ENCODE measurements at regions not wholly inside any gene's neighbourhood (a gene's known extent, or its start where the extent isn't known, plus 50 kb on each side); places are given as distances from the start of the nearest gene placed in this dataset.

DNA sequence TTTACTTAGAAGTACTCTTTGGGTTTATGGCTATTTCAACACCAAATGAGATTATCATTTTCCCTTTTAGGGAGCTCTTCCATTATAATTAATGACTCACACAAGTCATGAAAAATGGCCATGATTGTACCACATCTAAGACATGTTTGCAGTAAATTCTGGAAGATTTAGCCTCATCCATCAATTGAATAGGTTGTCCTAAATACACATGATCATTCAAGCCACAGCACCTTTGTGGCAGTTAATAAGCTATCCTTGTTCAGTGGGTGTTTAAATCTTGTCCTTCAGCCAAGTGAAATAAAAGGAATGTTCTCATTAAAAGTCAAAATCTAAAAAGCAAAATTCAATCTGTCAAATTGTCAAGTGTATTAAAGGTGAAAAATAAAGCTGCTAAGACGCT lies 237.5 kb downstream of the ZPLD1 start:
- Histone ChIP-seq H3K4me3 (no peak overlapping the region), H3K9me3 (replicated peaks in 1 of 3) (no peaks in the 10 kb centered on the region), H3K27me3 (no peaks in the 10 kb centered on the region), H3K36me3 (replicated peaks in 1 of 2) (no peaks in the 10 kb centered on the region), H3K27ac (no peak overlapping the region), H3K4me1 (replicated peaks in 1 of 2) (no peaks in the 10 kb centered on the region)
- TF ChIP-seq, protein P1, sequence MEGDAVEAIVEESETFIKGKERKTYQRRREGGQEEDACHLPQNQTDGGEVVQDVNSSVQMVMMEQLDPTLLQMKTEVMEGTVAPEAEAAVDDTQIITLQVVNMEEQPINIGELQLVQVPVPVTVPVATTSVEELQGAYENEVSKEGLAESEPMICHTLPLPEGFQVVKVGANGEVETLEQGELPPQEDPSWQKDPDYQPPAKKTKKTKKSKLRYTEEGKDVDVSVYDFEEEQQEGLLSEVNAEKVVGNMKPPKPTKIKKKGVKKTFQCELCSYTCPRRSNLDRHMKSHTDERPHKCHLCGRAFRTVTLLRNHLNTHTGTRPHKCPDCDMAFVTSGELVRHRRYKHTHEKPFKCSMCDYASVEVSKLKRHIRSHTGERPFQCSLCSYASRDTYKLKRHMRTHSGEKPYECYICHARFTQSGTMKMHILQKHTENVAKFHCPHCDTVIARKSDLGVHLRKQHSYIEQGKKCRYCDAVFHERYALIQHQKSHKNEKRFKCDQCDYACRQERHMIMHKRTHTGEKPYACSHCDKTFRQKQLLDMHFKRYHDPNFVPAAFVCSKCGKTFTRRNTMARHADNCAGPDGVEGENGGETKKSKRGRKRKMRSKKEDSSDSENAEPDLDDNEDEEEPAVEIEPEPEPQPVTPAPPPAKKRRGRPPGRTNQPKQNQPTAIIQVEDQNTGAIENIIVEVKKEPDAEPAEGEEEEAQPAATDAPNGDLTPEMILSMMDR (IDR thresholded peaks at IDR 0.05) = no peak
- TF ChIP-seq POLR2A (IDR thresholded peaks at IDR 0.05) = no peak
- intact Hi-C loops (cut with DNase I) = no loop called here
- 64 to 74% (median 73%) methylated on average over 1 of the region's 1 CpG for WGBS, 4 donors
- no peak for DNase-seq

DNA sequence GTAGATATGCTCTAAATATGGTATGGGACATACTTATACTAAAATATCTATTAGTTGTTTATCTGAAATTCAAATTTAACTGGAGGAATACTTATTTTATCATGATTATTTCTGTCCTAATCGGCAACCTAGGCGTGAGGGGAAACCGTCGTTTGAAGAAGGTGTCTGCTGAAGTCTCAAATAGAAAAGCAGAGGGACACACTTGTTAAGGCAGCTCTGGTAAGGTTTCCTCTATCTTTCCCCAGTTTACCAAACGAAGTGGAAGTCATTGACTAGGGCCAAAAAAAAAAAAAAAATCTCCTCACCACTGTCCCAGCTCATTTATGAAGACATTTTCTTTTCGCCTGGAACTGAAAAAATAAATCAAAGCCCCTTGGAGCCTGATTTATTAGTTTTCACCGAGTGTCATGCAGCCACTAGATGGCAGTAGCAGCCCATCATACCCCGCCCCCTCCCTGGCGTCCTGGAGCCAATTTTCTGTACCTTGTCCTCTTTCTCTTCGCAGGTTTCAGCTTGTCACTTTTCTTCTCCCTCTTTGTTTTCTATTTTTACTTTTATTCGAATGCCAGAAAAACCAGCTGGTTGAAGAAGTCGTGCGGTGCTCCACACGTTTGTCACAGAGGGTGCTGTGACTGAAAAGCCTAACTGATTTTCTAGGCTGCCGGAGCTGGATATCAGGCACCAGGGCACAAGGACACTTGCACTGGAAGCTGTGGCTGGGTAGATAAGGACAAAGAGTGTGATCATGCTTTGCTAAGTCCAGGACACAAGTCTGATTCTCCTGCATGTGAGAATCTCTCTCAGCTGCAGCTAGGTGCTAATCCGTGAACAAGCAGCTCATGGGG lies 238.7 kb downstream of the ZPLD1 start:
- Histone ChIP-seq H3K27me3 (no peaks in the 10 kb centered on the region), H3K27ac (no peak overlapping the region), H3K9me3 (replicated peaks in 1 of 3) (no peaks in the 10 kb centered on the region), H3K4me3 (peak overlapping the region in 1 of 4 donors; percentile 32), H3K4me1 (replicated peaks in 1 of 2) (no peaks in the 10 kb centered on the region), H3K36me3 (replicated peaks in 1 of 2) (no peaks in the 10 kb centered on the region)
- no peak for TF ChIP-seq POLR2A (IDR thresholded peaks at IDR 0.05)
- TF ChIP-seq, protein P1 (IDR thresholded peaks at IDR 0.05) = peak; percentile 61 to 84 (median 76)
- intact Hi-C loops (cut with DNase I) = no loop called here
- peak; percentile 40 to 86 (median 69) for DNase-seq
- WGBS, 4 donors = 11 to 13% (median 12%) methylated on average over 16 of the region's 16 CpGs

DNA sequence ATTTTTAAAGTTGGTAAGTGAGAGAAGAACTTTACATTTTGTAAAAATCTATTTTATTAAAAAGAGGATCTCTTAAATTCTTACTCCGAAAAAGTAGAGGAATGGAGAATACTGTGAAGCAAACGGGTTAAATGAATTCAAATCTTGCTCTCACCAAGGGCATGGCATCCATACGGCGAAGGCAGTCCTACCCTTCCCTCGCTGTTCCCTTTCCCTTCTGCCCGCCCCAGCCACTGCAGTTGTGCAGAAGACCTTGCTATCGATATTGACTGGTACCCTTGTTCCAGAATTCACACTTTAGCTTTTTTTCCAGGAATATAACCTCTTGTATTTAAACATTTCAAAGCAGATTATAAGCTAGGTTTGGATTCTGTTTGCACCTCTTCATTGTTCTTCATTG lies 239.5 kb downstream of the ZPLD1 start:
- Histone ChIP-seq H3K27ac (no peak overlapping the region), H3K36me3 (replicated peaks in 1 of 2) (no peaks in the 10 kb centered on the region), H3K4me3 (no peak overlapping the region), H3K9me3 (replicated peaks in 1 of 3) (no peaks in the 10 kb centered on the region), H3K27me3 (no peaks in the 10 kb centered on the region), H3K4me1 (replicated peaks in 1 of 2) (no peaks in the 10 kb centered on the region)
- DNase-seq = no peak
- intact Hi-C loops (cut with DNase I) = no loop called here
- WGBS, 4 donors = 81 to 88% (median 85%) methylated on average over 7 of the region's 7 CpGs
- TF ChIP-seq, protein P1 (IDR thresholded peaks at IDR 0.05) = no peak
- TF ChIP-seq POLR2A (IDR thresholded peaks at IDR 0.05) = no peak

DNA sequence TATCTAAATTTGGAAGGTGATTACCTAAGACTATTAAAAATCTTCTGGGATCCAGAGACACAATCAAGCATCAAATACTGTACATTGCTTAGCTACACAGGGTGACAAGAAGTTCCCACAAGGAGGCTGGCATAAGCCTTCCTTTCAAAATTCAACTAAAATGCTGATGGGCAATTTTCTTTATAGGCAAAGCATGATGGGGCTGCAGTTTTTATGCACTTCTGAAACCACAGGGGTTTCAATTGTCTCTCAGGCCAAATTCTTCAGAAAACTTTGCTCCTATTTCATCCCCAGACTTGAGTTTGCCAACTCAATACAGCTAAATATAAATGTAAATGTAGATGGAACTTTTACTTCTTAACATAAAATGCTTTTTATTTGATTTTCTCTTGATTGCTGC lies 241.6 kb downstream of the ZPLD1 start:
- H3K4me1 ChIP-seq (replicated peaks in 1 of 2) = no peaks in the 10 kb centered on the region
- TF ChIP-seq, protein P1 (IDR thresholded peaks at IDR 0.05) = no peak
- no peak for TF ChIP-seq POLR2A (IDR thresholded peaks at IDR 0.05)
- H3K4me3 ChIP-seq = no peak overlapping the region
- H3K27me3 ChIP-seq = no peaks in the 10 kb centered on the region
- H3K36me3 ChIP-seq (replicated peaks in 1 of 2) = no peaks in the 10 kb centered on the region
- DNase-seq = no peak
- intact Hi-C loops (cut with DNase I) = no loop called here
- no peaks in the 10 kb centered on the region for H3K9me3 ChIP-seq (replicated peaks in 1 of 3)
- H3K27ac ChIP-seq = no peak overlapping the region
